Fibroblast of lung (primary cell): ENCODE measurements at regions not wholly inside any gene's neighbourhood (a gene's known extent, or its start where the extent isn't known, plus 50 kb on each side); places are given as distances from the start of the nearest gene placed in this dataset.

Experiments
- DNase-seq, 2 donors: peaks; one replicate each; pipeline versions ENCODE4 v3.0.0 to v3.0.0-alpha.2; 2010; ENCODE audit warnings: low read depth in 2 of 2
- H2AFZ ChIP-seq: 2 replicates; pipeline ENCODE4 v1.5.1; 2012; ENCODE audit warnings: low read length, control low read depth, inconsistent platforms
- H3K27ac ChIP-seq: 2 replicates; pipeline ENCODE4 v1.5.1; 2011; ENCODE audit warnings: low read length, control low read depth; ENCODE audit not compliant: insufficient read depth
- H3K27me3 ChIP-seq: 2 replicates; pipeline ENCODE4 v1.5.1; 2011; ENCODE audit warnings: mild to moderate bottlenecking, low read length; ENCODE audit not compliant: control insufficient read depth, insufficient read depth
- H3K36me3 ChIP-seq: 2 replicates; pipeline ENCODE4 v1.5.1; 2011; ENCODE audit warnings: low read length; ENCODE audit not compliant: control insufficient read depth, insufficient read depth
- H3K4me1 ChIP-seq: 2 replicates; pipeline ENCODE4 v1.5.1; 2011; ENCODE audit warnings: low read length; ENCODE audit not compliant: control insufficient read depth, insufficient read depth; ENCODE audit errors: extremely low read depth
- H3K4me2 ChIP-seq: 2 replicates; pipeline ENCODE4 v1.5.1; 2011; ENCODE audit warnings: low read length, control low read depth; ENCODE audit not compliant: insufficient read depth; ENCODE audit errors: extremely low read depth
- H3K4me3 ChIP-seq, 4 experiments: fragments of 200-600 bp in 1 of 4; sonication (generic) in 1 of 4; replicated peaks in 1 of 4; 2 replicates each; pipeline ENCODE4 v1.5.1; 2011 to 2016; ENCODE audit warnings: low read length in 4 of 4, low read depth in 3 of 4, mild to moderate bottlenecking in 3 of 4, control low read depth in 2 of 4, inconsistent platforms in 1 of 4, mixed read lengths in 1 of 4; ENCODE audit not compliant: insufficient read depth in 1 of 4; ENCODE audit errors: control extremely low read depth in 1 of 4
- H3K79me2 ChIP-seq: 2 replicates; pipeline ENCODE4 v1.5.1; 2012; ENCODE audit warnings: mild to moderate bottlenecking, low read length, inconsistent platforms; ENCODE audit not compliant: control insufficient read depth, insufficient read depth
- H3K9ac ChIP-seq: 2 replicates; pipeline ENCODE4 v1.5.1; 2011; ENCODE audit warnings: mild to moderate bottlenecking, low read length, control low read depth; ENCODE audit not compliant: insufficient read depth
- H3K9me3 ChIP-seq: 2 replicates; pipeline ENCODE4 v1.5.1; 2012; ENCODE audit warnings: low read depth, low read length; ENCODE audit not compliant: control insufficient read depth, insufficient read depth
- H4K20me1 ChIP-seq: 2 replicates; pipeline ENCODE4 v1.5.1; 2011; ENCODE audit warnings: low read length; ENCODE audit not compliant: control insufficient read depth, insufficient read depth; ENCODE audit errors: extremely low read depth
- CTCF ChIP-seq, 2 donors: IDR thresholded peaks in 1 of 2; conservative IDR thresholded peaks in 1 of 2; 1 replicate in 1 of 2; 2 replicates in 1 of 2; pipeline ENCODE4 v1.5.1; 2011 to 2012; ENCODE audit warnings: low read length in 2 of 2, control low read depth in 1 of 2, inconsistent platforms in 1 of 2, low read depth in 1 of 2, mild to moderate bottlenecking in 1 of 2
- EZH2 ChIP-seq: IDR thresholded peaks from 2 replicates; pipeline ENCODE4 v1.5.1; 2012; ENCODE audit warnings: low read length, control low read depth, mild to moderate bottlenecking; ENCODE audit errors: missing control alignments

- Histone ChIP-seq H3K27me3 (no peaks in the 10 kb centered on the region), H3K9me3 (no peaks in the 10 kb centered on the region), H3K36me3 (no peaks in the 10 kb centered on the region), H3K4me3 (no peak overlapping the region), H3K9ac (no peak overlapping the region), H4K20me1 (no peaks in the 10 kb centered on the region), H3K4me1 (no peaks in the 10 kb centered on the region), H2AFZ (no peak overlapping the region), H3K79me2 (no peaks in the 10 kb centered on the region), H3K27ac (no peak overlapping the region), H3K4me2 (no peak overlapping the region)
- no peak for TF ChIP-seq CTCF (conservative IDR thresholded peaks at IDR 0.05 in 1 of 2, IDR thresholded peaks at IDR 0.05 in 1 of 2; ENCODE audit: low read depth in 1 of 2, low read length in 2 of 2)
- DNase-seq, result no peak
These were observed 584.0 kb upstream of the CDH8 start for GRCh38 chr16:62620275-62620674.

- TF ChIP-seq CTCF (conservative IDR thresholded peaks at IDR 0.05 in 1 of 2, IDR thresholded peaks at IDR 0.05 in 1 of 2; ENCODE audit: low read depth in 1 of 2, low read length in 2 of 2), result no peak
- no peak for TF ChIP-seq EZH2
- Histone ChIP-seq H3K79me2 (no peaks in the 10 kb centered on the region), H4K20me1 (no peaks in the 10 kb centered on the region), H3K4me3 (no peak overlapping the region), H2AFZ (no peak overlapping the region), H3K4me2 (no peak overlapping the region), H3K4me1 (no peaks in the 10 kb centered on the region), H3K27ac (no peak overlapping the region), H3K36me3 (no peaks in the 10 kb centered on the region), H3K9ac (no peak overlapping the region), H3K27me3 (no peaks in the 10 kb centered on the region), H3K9me3 (no peaks in the 10 kb centered on the region)
- DNase-seq, result no peak
These were observed 579.3 kb upstream of the CDH8 start for GRCh38 chr16:62615526-62615925.

GRCh38 chr16:62610291-62610690 lies 574.1 kb upstream of the CDH8 start:
- no peak for TF ChIP-seq CTCF (conservative IDR thresholded peaks at IDR 0.05 in 1 of 2, IDR thresholded peaks at IDR 0.05 in 1 of 2; ENCODE audit: low read depth in 1 of 2, low read length in 2 of 2)
- TF ChIP-seq EZH2, result no peak
- Histone ChIP-seq H3K9me3 (no peaks in the 10 kb centered on the region), H2AFZ (no peak overlapping the region), H3K4me1 (no peaks in the 10 kb centered on the region), H3K27me3 (no peaks in the 10 kb centered on the region), H3K79me2 (no peaks in the 10 kb centered on the region), H4K20me1 (no peaks in the 10 kb centered on the region), H3K9ac (no peak overlapping the region), H3K4me2 (no peak overlapping the region), H3K27ac (no peak overlapping the region), H3K36me3 (no peaks in the 10 kb centered on the region), H3K4me3 (no peak overlapping the region)
- no peak for DNase-seq
